Omental fat pad (tissue), 3 donors: ENCODE measurements at regions not wholly inside any gene's neighbourhood (a gene's known extent, or its start where the extent isn't known, plus 50 kb on each side); places are given as distances from the start of the nearest gene placed in this dataset.

Source experiments
- ATAC-seq: fragments of 150-250 bp; one replicate; pipeline ENCODE4 v1.9.1; 2016; ENCODE audit warnings: mild to moderate bottlenecking, moderate library complexity; ENCODE audit not compliant: low FRiP score
- DNase-seq: peaks from one replicate; pipeline ENCODE4 v3.0.0-alpha.2; 2019; ENCODE audit warnings: low spot score
- TF ChIP-seq, protein P1 (sequence below), 3 donors: fragments of 450-650 bp; IDR thresholded peaks; one replicate each; pipeline ENCODE4 v1.5.1; 2016 to 2017; ENCODE audit warnings: antibody characterized with exemption in 3 of 3, mild to moderate bottlenecking in 3 of 3, moderate library complexity in 2 of 3

GRCh38 chr3:72423643-72424042, 424.6 kb downstream of the SHQ1 start:
- DNase-seq: no peak
- ATAC-seq: no peak
- TF ChIP-seq, protein P1, sequence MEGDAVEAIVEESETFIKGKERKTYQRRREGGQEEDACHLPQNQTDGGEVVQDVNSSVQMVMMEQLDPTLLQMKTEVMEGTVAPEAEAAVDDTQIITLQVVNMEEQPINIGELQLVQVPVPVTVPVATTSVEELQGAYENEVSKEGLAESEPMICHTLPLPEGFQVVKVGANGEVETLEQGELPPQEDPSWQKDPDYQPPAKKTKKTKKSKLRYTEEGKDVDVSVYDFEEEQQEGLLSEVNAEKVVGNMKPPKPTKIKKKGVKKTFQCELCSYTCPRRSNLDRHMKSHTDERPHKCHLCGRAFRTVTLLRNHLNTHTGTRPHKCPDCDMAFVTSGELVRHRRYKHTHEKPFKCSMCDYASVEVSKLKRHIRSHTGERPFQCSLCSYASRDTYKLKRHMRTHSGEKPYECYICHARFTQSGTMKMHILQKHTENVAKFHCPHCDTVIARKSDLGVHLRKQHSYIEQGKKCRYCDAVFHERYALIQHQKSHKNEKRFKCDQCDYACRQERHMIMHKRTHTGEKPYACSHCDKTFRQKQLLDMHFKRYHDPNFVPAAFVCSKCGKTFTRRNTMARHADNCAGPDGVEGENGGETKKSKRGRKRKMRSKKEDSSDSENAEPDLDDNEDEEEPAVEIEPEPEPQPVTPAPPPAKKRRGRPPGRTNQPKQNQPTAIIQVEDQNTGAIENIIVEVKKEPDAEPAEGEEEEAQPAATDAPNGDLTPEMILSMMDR (IDR thresholded peaks at IDR 0.05): no peak

DNA sequence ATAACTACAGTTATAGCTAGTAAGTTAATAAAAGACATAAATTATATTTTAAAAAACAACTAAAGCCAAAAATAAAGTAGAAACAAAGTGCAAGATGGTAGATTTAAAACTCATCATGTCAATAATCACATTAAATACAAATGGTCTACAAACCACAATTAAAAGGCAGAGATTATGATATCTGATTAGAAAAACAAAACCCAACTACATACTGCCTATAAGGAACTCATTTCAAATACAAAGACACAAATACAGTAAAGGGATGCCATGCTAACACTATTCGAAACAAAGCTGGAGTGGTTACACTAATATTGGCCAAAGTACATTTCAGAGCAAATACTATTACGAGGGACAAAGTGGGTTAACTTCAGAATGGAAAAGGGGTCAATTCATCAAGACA, 426.5 kb downstream of the SHQ1 start:
- DNase-seq: no peak
- TF ChIP-seq, protein P1 (IDR thresholded peaks at IDR 0.05): no peak
- no peak for ATAC-seq

DNA sequence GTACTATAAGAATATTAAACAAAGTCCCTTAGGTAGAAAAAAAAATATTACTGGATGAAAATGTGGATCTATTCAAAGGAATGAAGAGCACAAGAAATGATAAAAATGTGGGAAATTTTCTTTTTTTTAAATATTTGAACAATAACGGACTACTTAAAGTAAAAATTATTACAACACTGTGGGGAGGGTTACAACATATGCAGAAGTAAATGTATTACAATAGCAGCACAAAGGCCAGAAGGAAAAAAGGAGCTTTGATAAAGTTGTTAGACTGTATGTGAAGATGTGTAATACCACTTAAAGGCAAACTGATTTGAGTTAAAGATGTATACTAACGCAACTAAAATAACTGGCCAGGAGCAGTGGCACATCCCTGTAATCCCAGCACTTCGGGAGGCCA, 427.1 kb downstream of the SHQ1 start:
- ATAC-seq: no peak
- TF ChIP-seq, protein P1 (IDR thresholded peaks at IDR 0.05): no peak

DNA sequence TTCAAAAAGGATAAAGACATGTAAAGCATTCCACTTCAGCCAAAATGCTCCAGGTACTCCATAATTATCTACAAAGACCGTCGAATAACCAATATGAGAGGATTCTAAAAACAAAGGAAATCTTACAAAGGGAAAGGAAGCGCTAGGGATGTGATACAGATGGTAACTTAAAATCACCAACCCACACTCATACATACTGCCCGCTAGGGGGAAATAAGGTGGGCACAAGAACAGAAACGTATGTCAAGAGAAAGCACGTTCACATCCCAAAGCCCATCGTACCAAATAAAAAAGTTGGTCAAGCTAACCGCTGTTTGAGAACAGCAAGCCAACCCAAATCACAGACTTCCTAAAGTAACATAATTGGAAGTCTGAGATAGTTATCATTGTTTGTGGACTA, 429.4 kb downstream of the SHQ1 start:
- ATAC-seq (no peak), DNase-seq (no peak)
- TF ChIP-seq, protein P1 (IDR thresholded peaks at IDR 0.05): no peak

More for the DNA sequence above, 427.1 kb downstream of the SHQ1 start:
- no peak for DNase-seq

DNA sequence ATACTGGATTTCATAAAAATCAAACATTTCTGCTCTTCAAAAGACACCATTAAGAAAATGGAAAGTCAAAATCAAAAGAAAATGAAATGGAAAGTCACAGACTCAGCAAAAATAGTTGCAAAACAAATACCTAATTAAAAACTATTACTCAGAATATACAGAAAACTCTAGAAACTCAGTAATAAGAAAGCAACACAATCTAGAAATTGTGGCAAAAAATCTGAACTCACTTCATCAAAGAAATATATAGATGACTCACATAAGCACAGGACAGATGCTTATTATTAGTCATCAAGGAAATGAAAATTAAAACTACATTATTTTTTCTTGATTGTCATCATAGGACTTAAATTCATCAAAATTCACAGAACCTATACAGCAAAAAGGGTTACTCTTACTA, 430.0 kb downstream of the SHQ1 start:
- TF ChIP-seq, protein P1 (IDR thresholded peaks at IDR 0.05): no peak
- DNase-seq (no peak), ATAC-seq (no peak)

GRCh38 chr3:72414481-72415016, 433.7 kb downstream of the SHQ1 start:
- TF ChIP-seq, protein P1 (IDR thresholded peaks at IDR 0.05): no peak
- ATAC-seq: no peak

GRCh38 chr3:72413228-72413627, 435.0 kb downstream of the SHQ1 start:
- no peak for ATAC-seq
- no peak for DNase-seq
- TF ChIP-seq, protein P1 (IDR thresholded peaks at IDR 0.05): no peak

More at GRCh38 chr3:72414481-72415016, 433.7 kb downstream of the SHQ1 start:
- DNase-seq: no peak
